ENCODE measurements at regions not wholly inside any gene's neighbourhood (a gene's known extent, or its start where the extent isn't known, plus 50 kb on each side); places are given as distances from the start of the nearest gene placed in this dataset.

- Histone ChIP-seq H3K36me3 (ENCODE audit: insufficient read depth, low read length) (no peaks in the 10 kb centered on the region), H3K9me3 (ENCODE audit: control insufficient read depth in 1 of 2, low read length in 2 of 2) (no peaks in the 10 kb centered on the region), H3K4me3 (ENCODE audit: low read length in 2 of 2) (no peak overlapping the region), H3K27ac (ENCODE audit: low read depth, low read length) (no peak overlapping the region), H3K4me1 (ENCODE audit: insufficient read depth, low read length) (no peaks in the 10 kb centered on the region), H3K27me3 (ENCODE audit: insufficient read depth, low read length) (no peaks in the 10 kb centered on the region)
- no peak overlapping the region for H3K27ac Mint-ChIP-seq
- H3K4me3 Mint-ChIP-seq = no peak overlapping the region
- peaks cover 0 to 5% of the 10 kb centered on the region in 2 donors for H3K27me3 Mint-ChIP-seq
- H3K36me3 Mint-ChIP-seq = no peaks in the 10 kb centered on the region
- CTCF ChIA-PET (ENCODE audit: partially characterized antibody) = no interaction called here
- peaks cover 0 to 2% (median 0%) of the 10 kb centered on the region in 8 donors for H3K9me3 Mint-ChIP-seq
- POLR2A ChIA-PET (ENCODE audit: partially characterized antibody) = no interaction called here
- intact Hi-C loops (cut with micrococcal nuclease) = no loop called here
- no peaks in the 10 kb centered on the region for H3K4me1 Mint-ChIP-seq
- DNase-seq = no peak
These were observed 117.9 kb upstream of the COL1A2 start for GRCh38 chr7:94276795-94277194.

- CTCF ChIA-PET (ENCODE audit: partially characterized antibody) = no interaction called here
- intact Hi-C loops (cut with micrococcal nuclease) = no loop called here
- no peaks in the 10 kb centered on the region for H3K36me3 Mint-ChIP-seq
These were observed 117.5 kb upstream of the COL1A2 start for GRCh38 chr7:94277236-94277635.

GRCh38 chr7:94280851-94281250 is 113.8 kb upstream of the COL1A2 start:
- H3K9me3 ChIP-seq (ENCODE audit: control insufficient read depth in 1 of 2, low read length in 2 of 2) = no peaks in the 10 kb centered on the region
- POLR2A ChIA-PET (ENCODE audit: partially characterized antibody) = no interaction called here
- CTCF ChIA-PET (ENCODE audit: partially characterized antibody) = no interaction called here
- intact Hi-C loops (cut with micrococcal nuclease) = no loop called here
- Mint-ChIP-seq H3K27ac (no peak overlapping the region), H3K4me3 (no peak overlapping the region), H3K36me3 (no peaks in the 10 kb centered on the region), H3K27me3 (peaks cover 2 to 7% of the 10 kb centered on the region in 2 donors), H3K4me1 (no peaks in the 10 kb centered on the region), H3K9me3 (peaks cover 0 to 4% (median 0%) of the 10 kb centered on the region in 8 donors)
- H3K4me3 ChIP-seq (ENCODE audit: low read length in 2 of 2) = no peak overlapping the region
- no peak overlapping the region for H3K27ac ChIP-seq (ENCODE audit: low read depth, low read length)
- DNase-seq = no peak
- no peaks in the 10 kb centered on the region for H3K36me3 ChIP-seq (ENCODE audit: insufficient read depth, low read length)
- no peaks in the 10 kb centered on the region for H3K27me3 ChIP-seq (ENCODE audit: insufficient read depth, low read length)
- no peaks in the 10 kb centered on the region for H3K4me1 ChIP-seq (ENCODE audit: insufficient read depth, low read length)

More at GRCh38 chr7:94277236-94277635, 117.5 kb upstream of the COL1A2 start:
- no peak for DNase-seq
- POLR2A ChIA-PET (ENCODE audit: partially characterized antibody) = no interaction called here
- Mint-ChIP-seq H3K4me3 (no peak overlapping the region), H3K4me1 (no peaks in the 10 kb centered on the region), H3K27ac (no peak overlapping the region), H3K9me3 (peaks cover 0 to 2% (median 0%) of the 10 kb centered on the region in 8 donors), H3K27me3 (peaks cover 0 to 5% of the 10 kb centered on the region in 2 donors)
- Histone ChIP-seq H3K27ac (ENCODE audit: low read depth, low read length) (no peak overlapping the region), H3K4me1 (ENCODE audit: insufficient read depth, low read length) (no peaks in the 10 kb centered on the region), H3K4me3 (ENCODE audit: low read length in 2 of 2) (no peak overlapping the region), H3K9me3 (ENCODE audit: control insufficient read depth in 1 of 2, low read length in 2 of 2) (no peaks in the 10 kb centered on the region), H3K27me3 (ENCODE audit: insufficient read depth, low read length) (no peaks in the 10 kb centered on the region), H3K36me3 (ENCODE audit: insufficient read depth, low read length) (no peaks in the 10 kb centered on the region)

- Histone ChIP-seq H3K4me3 (ENCODE audit: low read length in 2 of 2) (no peak overlapping the region), H3K36me3 (ENCODE audit: insufficient read depth, low read length) (no peaks in the 10 kb centered on the region), H3K4me1 (ENCODE audit: insufficient read depth, low read length) (no peaks in the 10 kb centered on the region), H3K9me3 (ENCODE audit: control insufficient read depth in 1 of 2, low read length in 2 of 2) (no peaks in the 10 kb centered on the region), H3K27me3 (ENCODE audit: insufficient read depth, low read length) (no peaks in the 10 kb centered on the region), H3K27ac (ENCODE audit: low read depth, low read length) (no peak overlapping the region)
- intact Hi-C loops (cut with micrococcal nuclease) = no loop called here
- CTCF ChIA-PET (ENCODE audit: partially characterized antibody) = no interaction called here
- H3K36me3 Mint-ChIP-seq = no peaks in the 10 kb centered on the region
- H3K4me3 Mint-ChIP-seq = no peak overlapping the region
- DNase-seq = no peak
- H3K27me3 Mint-ChIP-seq = peaks cover 2 to 8% of the 10 kb centered on the region in 2 donors
- H3K9me3 Mint-ChIP-seq = peaks cover 0 to 4% (median 0%) of the 10 kb centered on the region in 8 donors
- POLR2A ChIA-PET (ENCODE audit: partially characterized antibody) = no interaction called here
- H3K27ac Mint-ChIP-seq = no peak overlapping the region
- H3K4me1 Mint-ChIP-seq = no peaks in the 10 kb centered on the region
These were observed 110.6 kb upstream of the COL1A2 start for GRCh38 chr7:94284104-94284503.

- H3K4me3 Mint-ChIP-seq = no peak overlapping the region
- Histone ChIP-seq H3K27ac (ENCODE audit: low read depth, low read length) (no peak overlapping the region), H3K36me3 (ENCODE audit: insufficient read depth, low read length) (no peaks in the 10 kb centered on the region), H3K4me1 (ENCODE audit: insufficient read depth, low read length) (no peaks in the 10 kb centered on the region), H3K9me3 (ENCODE audit: control insufficient read depth in 1 of 2, low read length in 2 of 2) (no peaks in the 10 kb centered on the region), H3K4me3 (ENCODE audit: low read length in 2 of 2) (no peak overlapping the region), H3K27me3 (ENCODE audit: insufficient read depth, low read length) (no peaks in the 10 kb centered on the region)
- CTCF ChIA-PET (ENCODE audit: partially characterized antibody) = no interaction called here
- peaks cover 4 to 8% of the 10 kb centered on the region in 2 donors for H3K27me3 Mint-ChIP-seq
- no peaks in the 10 kb centered on the region for H3K36me3 Mint-ChIP-seq
- H3K9me3 Mint-ChIP-seq = peaks cover 0 to 4% (median 0%) of the 10 kb centered on the region in 8 donors
- POLR2A ChIA-PET (ENCODE audit: partially characterized antibody) = no interaction called here
- no peak for DNase-seq
- intact Hi-C loops (cut with micrococcal nuclease) = no loop called here
- H3K4me1 Mint-ChIP-seq = no peaks in the 10 kb centered on the region
- H3K27ac Mint-ChIP-seq = no peak overlapping the region
These were observed 108.6 kb upstream of the COL1A2 start for GRCh38 chr7:94286111-94286510.

- no peak overlapping the region for H3K27ac Mint-ChIP-seq
- H3K36me3 Mint-ChIP-seq = no peaks in the 10 kb centered on the region
- no peaks in the 10 kb centered on the region for H3K4me1 ChIP-seq (ENCODE audit: insufficient read depth, low read length)
- no peak overlapping the region for H3K4me3 Mint-ChIP-seq
- ChIA-PET CTCF (ENCODE audit: partially characterized antibody) (no interaction called here), POLR2A (ENCODE audit: partially characterized antibody) (no interaction called here)
- H3K36me3 ChIP-seq (ENCODE audit: insufficient read depth, low read length) = no peaks in the 10 kb centered on the region
- H3K9me3 ChIP-seq (ENCODE audit: control insufficient read depth in 1 of 2, low read length in 2 of 2) = no peaks in the 10 kb centered on the region
- peaks cover 4 to 8% of the 10 kb centered on the region in 2 donors for H3K27me3 Mint-ChIP-seq
- no peak overlapping the region for H3K4me3 ChIP-seq (ENCODE audit: low read length in 2 of 2)
- intact Hi-C loops (cut with micrococcal nuclease) = no loop called here
- DNase-seq = no peak
- no peaks in the 10 kb centered on the region for H3K27me3 ChIP-seq (ENCODE audit: insufficient read depth, low read length)
- no peaks in the 10 kb centered on the region for H3K4me1 Mint-ChIP-seq
- no peak overlapping the region for H3K27ac ChIP-seq (ENCODE audit: low read depth, low read length)
- H3K9me3 Mint-ChIP-seq = peaks cover 0 to 6% (median 0%) of the 10 kb centered on the region in 8 donors
These were observed 106.6 kb upstream of the COL1A2 start for GRCh38 chr7:94288096-94288495.

GRCh38 chr7:94289071-94289470 is 105.6 kb upstream of the COL1A2 start:
- Histone ChIP-seq H3K36me3 (ENCODE audit: insufficient read depth, low read length) (no peaks in the 10 kb centered on the region), H3K9me3 (ENCODE audit: control insufficient read depth in 1 of 2, low read length in 2 of 2) (no peaks in the 10 kb centered on the region), H3K27ac (ENCODE audit: low read depth, low read length) (no peak overlapping the region), H3K4me3 (ENCODE audit: low read length in 2 of 2) (no peak overlapping the region), H3K27me3 (ENCODE audit: insufficient read depth, low read length) (no peaks in the 10 kb centered on the region), H3K4me1 (ENCODE audit: insufficient read depth, low read length) (no peaks in the 10 kb centered on the region)
- Mint-ChIP-seq H3K4me3 (no peak overlapping the region), H3K27ac (no peak overlapping the region), H3K36me3 (no peaks in the 10 kb centered on the region), H3K4me1 (no peaks in the 10 kb centered on the region), H3K9me3 (peaks cover 0 to 5% (median 0%) of the 10 kb centered on the region in 8 donors), H3K27me3 (peaks cover 4 to 7% of the 10 kb centered on the region in 2 donors)
- no peak for DNase-seq
- CTCF ChIA-PET (ENCODE audit: partially characterized antibody) = no interaction called here
- intact Hi-C loops (cut with micrococcal nuclease) = no loop called here
- POLR2A ChIA-PET (ENCODE audit: partially characterized antibody) = no interaction called here

GRCh38 chr7:94294471-94295131 is 100.1 kb upstream of the COL1A2 start:
- Mint-ChIP-seq H3K4me1 (no peaks in the 10 kb centered on the region), H3K27ac (no peak overlapping the region), H3K36me3 (no peaks in the 10 kb centered on the region), H3K9me3 (peaks cover 0 to 2% (median 0%) of the 10 kb centered on the region in 8 donors), H3K4me3 (no peak overlapping the region), H3K27me3 (peaks cover 2 to 4% of the 10 kb centered on the region in 2 donors)
- ChIA-PET POLR2A (ENCODE audit: partially characterized antibody) (no interaction called here), CTCF (ENCODE audit: partially characterized antibody) (no interaction called here)
- Histone ChIP-seq H3K36me3 (ENCODE audit: insufficient read depth, low read length) (no peaks in the 10 kb centered on the region), H3K4me3 (ENCODE audit: low read length in 2 of 2) (no peak overlapping the region), H3K9me3 (ENCODE audit: control insufficient read depth in 1 of 2, low read length in 2 of 2) (no peaks in the 10 kb centered on the region), H3K27ac (ENCODE audit: low read depth, low read length) (no peak overlapping the region), H3K27me3 (ENCODE audit: insufficient read depth, low read length) (no peaks in the 10 kb centered on the region), H3K4me1 (ENCODE audit: insufficient read depth, low read length) (no peaks in the 10 kb centered on the region)
- no peak for DNase-seq
- intact Hi-C loops (cut with micrococcal nuclease) = no loop called here
